ENCODE measurements at regions not wholly inside any gene's neighbourhood (a gene's known extent, or its start where the extent isn't known, plus 50 kb on each side); places are given as distances from the start of the nearest gene placed in this dataset.

GRCh38 chr4:178070163-178070562 lies 627.9 kb upstream of the AGA start:
- no peak overlapping the region for H3K27ac ChIP-seq
- no peaks in the 10 kb centered on the region for H3K27me3 ChIP-seq
- TF ChIP-seq POLR2A (IDR thresholded peaks at IDR 0.05) (no peak), CTCF (IDR thresholded peaks at IDR 0.05) (no peak)
- H3K9me3 ChIP-seq = peaks cover 0 to 3% (median 0%) of the 10 kb centered on the region in 12 donors
- intact Hi-C loops (cut with DNase I) = no loop called here
- H3K36me3 ChIP-seq = no peaks in the 10 kb centered on the region
- no peak for DNase-seq
- ATAC-seq = no peak
- no peaks in the 10 kb centered on the region for H3K4me1 ChIP-seq
- H3K4me3 ChIP-seq = no peak overlapping the region
- WGBS, 4 donors = 8 to 21% (median 15%) methylated on average over 1 of the region's 1 CpG

GRCh38 chr4:178080312-178080711 lies 638.1 kb upstream of the AGA start:
- no peak for ATAC-seq
- intact Hi-C loops (cut with DNase I) = no loop called here
- DNase-seq = no peak
- Histone ChIP-seq H3K4me1 (no peaks in the 10 kb centered on the region), H3K4me3 (no peak overlapping the region), H3K27me3 (no peaks in the 10 kb centered on the region), H3K27ac (no peak overlapping the region), H3K36me3 (no peaks in the 10 kb centered on the region), H3K9me3 (peaks cover 0 to 3% (median 0%) of the 10 kb centered on the region in 12 donors)
- WGBS, 4 donors = 63 to 83% (median 68%) methylated on average over 1 of the region's 1 CpG
- TF ChIP-seq CTCF (IDR thresholded peaks at IDR 0.05) = no peak
- TF ChIP-seq POLR2A (IDR thresholded peaks at IDR 0.05) = no peak

- no peaks in the 10 kb centered on the region for H3K27me3 ChIP-seq
- WGBS, 4 donors = 59 to 71% (median 63%) methylated on average over 2 of the region's 2 CpGs
- intact Hi-C loops (cut with DNase I) = no loop called here
- no peak overlapping the region for H3K27ac ChIP-seq
- H3K4me1 ChIP-seq = no peaks in the 10 kb centered on the region
- no peaks in the 10 kb centered on the region for H3K36me3 ChIP-seq
- DNase-seq = no peak
- no peak for ATAC-seq
- no peak overlapping the region for H3K4me3 ChIP-seq
- TF ChIP-seq POLR2A (IDR thresholded peaks at IDR 0.05) (no peak), CTCF (IDR thresholded peaks at IDR 0.05) (no peak)
- H3K9me3 ChIP-seq = peaks cover 0 to 3% (median 0%) of the 10 kb centered on the region in 12 donors
These were observed 638.9 kb upstream of the AGA start for GRCh38 chr4:178081176-178081575.

GRCh38 chr4:178081896-178082295 lies 639.7 kb upstream of the AGA start:
- ATAC-seq = no peak
- 76 to 82% (median 81%) methylated on average over 3 of the region's 3 CpGs for WGBS, 4 donors
- H3K4me1 ChIP-seq = no peaks in the 10 kb centered on the region
- no peak overlapping the region for H3K27ac ChIP-seq
- peaks cover 0 to 3% (median 0%) of the 10 kb centered on the region in 12 donors for H3K9me3 ChIP-seq
- TF ChIP-seq CTCF (IDR thresholded peaks at IDR 0.05) (no peak), POLR2A (IDR thresholded peaks at IDR 0.05) (no peak)
- no peak for DNase-seq
- no peak overlapping the region for H3K4me3 ChIP-seq
- no peaks in the 10 kb centered on the region for H3K27me3 ChIP-seq
- H3K36me3 ChIP-seq = no peaks in the 10 kb centered on the region
- intact Hi-C loops (cut with DNase I) = no loop called here

Data from heart left ventricle (tissue), 16 donors.